IMR-90 (cell line): ENCODE measurements at regions not wholly inside any gene's neighbourhood (a gene's known extent, or its start where the extent isn't known, plus 50 kb on each side); places are given as distances from the start of the nearest gene placed in this dataset.

Source experiments
- ATAC-seq: fragments of 200-7000 bp; cut with Tn5 transposase; 2 replicates; pipeline ENCODE4 v1.9.1; 2020; ENCODE audit warnings: low read depth, mild to moderate bottlenecking, moderate library complexity
- BruUV-seq: library from RNA; stranded (reverse); fragments of 400-500 nt; replicated peaks from 2 replicates; lab custom pipeline; 2021; lab: Mats Ljungman, UMichigan
- CTCF ChIA-PET: fragments of 300-600 bp; formaldehyde crosslinking; extraction: SDS; loops from one replicate; lab custom pipeline; 2021; ENCODE audit warnings: antibody characterized with exemption; lab: Yijun Ruan, JAX
- POLR2A ChIA-PET: fragments of 300-600 bp; sonication (Branson Sonifier 250); formaldehyde crosslinking; loops from one replicate; lab custom pipeline; 2022; ENCODE audit warnings: antibody characterized with exemption; ENCODE audit not compliant: unreplicated experiment; lab: Charles Lee
- DNase-seq: peaks from one replicate; pipeline ENCODE4 v3.0.0; 2013
- H2AFZ ChIP-seq: replicated peaks from 2 replicates; pipeline ENCODE3; 2013; ENCODE audit warnings: low read length, mild to moderate bottlenecking; ENCODE audit not compliant: poor library complexity
- H2AK5ac ChIP-seq: 2 replicates; pipeline ENCODE4 v1.6.1; 2013; ENCODE audit warnings: low read depth, low read length, inconsistent platforms
- H2AK9ac ChIP-seq: replicated peaks from 2 replicates; pipeline ENCODE3; 2013; ENCODE audit warnings: mild to moderate bottlenecking, low read depth, low read length, moderate library complexity; ENCODE audit not compliant: poor library complexity
- H2BK120ac ChIP-seq: 2 replicates; pipeline ENCODE4 v1.6.1; 2013; ENCODE audit warnings: low read depth, low read length, inconsistent platforms
- H2BK15ac ChIP-seq: 3 replicates; pipeline ENCODE4 v1.6.1; 2013; ENCODE audit warnings: low read depth, low read length, inconsistent platforms
- H2BK20ac ChIP-seq: 2 replicates; pipeline ENCODE4 v1.6.1; 2013; ENCODE audit warnings: low read depth, mild to moderate bottlenecking, inconsistent platforms, low read length, moderate library complexity
- H2BK5ac ChIP-seq: 2 replicates; pipeline ENCODE4 v1.6.1; 2013; ENCODE audit warnings: mild to moderate bottlenecking, low read depth, low read length, inconsistent platforms; ENCODE audit not compliant: poor library complexity, severe bottlenecking
- H3K14ac ChIP-seq: replicated peaks from 2 replicates; pipeline ENCODE4 v1.6.1; 2013; ENCODE audit warnings: low read depth, low read length, inconsistent platforms
- H3K18ac ChIP-seq: 2 replicates; pipeline ENCODE4 v1.6.1; 2013; ENCODE audit warnings: low read depth, low read length, control low read depth
- H3K23ac ChIP-seq: 2 replicates; pipeline ENCODE4 v1.6.1; 2013; ENCODE audit warnings: low read depth, low read length, inconsistent platforms
- H3K27ac ChIP-seq: 2 replicates; pipeline ENCODE4 v1.5.1; 2013; ENCODE audit warnings: mild to moderate bottlenecking, control low read depth, low read length; ENCODE audit not compliant: insufficient read depth
- H3K27me3 ChIP-seq: 2 replicates; pipeline ENCODE4 v1.6.1; 2013; ENCODE audit warnings: low read length; ENCODE audit not compliant: control insufficient read depth, insufficient read depth
- H3K36me3 ChIP-seq: 2 replicates; pipeline ENCODE4 v1.6.1; 2013; ENCODE audit warnings: low read length, mixed read lengths; ENCODE audit not compliant: control insufficient read depth, insufficient read depth
- H3K4ac ChIP-seq: 2 replicates; pipeline ENCODE4 v1.6.1; 2013; ENCODE audit warnings: low read depth, low read length, inconsistent platforms
- H3K4me1 ChIP-seq: 2 replicates; pipeline ENCODE4 v1.6.1; 2013; ENCODE audit warnings: low read length, mixed read lengths; ENCODE audit not compliant: control insufficient read depth, insufficient read depth
- H3K4me2 ChIP-seq: 2 replicates; pipeline ENCODE4 v1.6.1; 2013; ENCODE audit warnings: low read depth, mild to moderate bottlenecking, control low read depth, low read length, moderate library complexity
- H3K4me3 ChIP-seq: 2 replicates; pipeline ENCODE4 v1.5.1; 2013; ENCODE audit warnings: low read depth, mild to moderate bottlenecking, control low read depth, low read length, moderate library complexity; ENCODE audit not compliant: insufficient read depth
- H3K56ac ChIP-seq: 2 replicates; pipeline ENCODE4 v1.6.1; 2013; ENCODE audit warnings: low read length, inconsistent platforms; ENCODE audit not compliant: insufficient read depth; ENCODE audit errors: extremely low read depth
- H3K79me1 ChIP-seq, 2 experiments: 2 replicates each; pipeline ENCODE4 v1.6.1; 2013; ENCODE audit warnings: low read length in 2 of 2, inconsistent platforms in 1 of 2, low read depth in 1 of 2
- H3K9ac ChIP-seq: 2 replicates; pipeline ENCODE4 v1.6.1; 2013; ENCODE audit warnings: low read depth, low read length, control low read depth
- H3K9me1 ChIP-seq: 2 replicates; pipeline ENCODE4 v1.6.1; 2013; ENCODE audit warnings: low read length, inconsistent platforms; ENCODE audit not compliant: insufficient read depth
- H3K9me3 ChIP-seq: 2 replicates; pipeline ENCODE4 v1.6.1; 2013; ENCODE audit warnings: low read length; ENCODE audit not compliant: control insufficient read depth, insufficient read depth
- H4K20me1 ChIP-seq: 2 replicates; pipeline ENCODE4 v1.6.1; 2013; ENCODE audit warnings: low read length, inconsistent platforms; ENCODE audit not compliant: insufficient read depth
- H4K5ac ChIP-seq: 2 replicates; pipeline ENCODE4 v1.6.1; 2013; ENCODE audit warnings: mild to moderate bottlenecking, low read depth, low read length, control low read depth
- H4K8ac ChIP-seq, 2 experiments: 2 replicates each; pipeline ENCODE4 v1.6.1; 2013; ENCODE audit warnings: low read depth in 2 of 2, low read length in 2 of 2, control low read depth in 1 of 2, inconsistent platforms in 1 of 2
- H4K91ac ChIP-seq: 2 replicates; pipeline ENCODE4 v1.6.1; 2013; ENCODE audit warnings: low read depth, low read length, inconsistent platforms; ENCODE audit not compliant: insufficient read depth
- POLR2A ChIP-seq: IDR thresholded peaks from 2 replicates; pipeline ENCODE4 v1.6.1; 2012; ENCODE audit warnings: mild to moderate bottlenecking, low read depth, low read length
- RAD21 ChIP-seq: IDR thresholded peaks from 2 replicates; pipeline ENCODE4 v1.6.1; 2012; ENCODE audit warnings: low read length, improper control_type of control experiment
- WGBS, 2 experiments: methylation state at CpG; one replicate each; pipeline versions ENCODE4 v1.1.5 to v1.1.7; 2013; ENCODE audit warnings: missing lambda C conversion rate in 2 of 2; ENCODE audit not compliant: insufficient read length in 1 of 2; ENCODE audit errors: extremely low coverage in 2 of 2; 5-methylcytosine and 5-hydroxymethylcytosine counted together
- dilution Hi-C: fragments of 300-500 bp; cut with HindIII; formaldehyde crosslinking; loops from one replicate; pipeline ENCODE4 v1.14.3; 2018; ENCODE audit warnings: low sequenced_read_pairs; ENCODE audit not compliant: unreplicated experiment
- in situ Hi-C: fragments of 300-500 bp; cut with MboI; formaldehyde crosslinking; loops from 3 replicates; pipeline ENCODE4 v1.14.3; 2019; ENCODE audit warnings: low sequenced_read_pairs, inconsistent platforms, mixed read lengths
- intact Hi-C: fragments of 100-400 bp; cut with micrococcal nuclease; formaldehyde crosslinking; loops from 2 replicates; pipeline ENCODE4 v1.10.0; 2022

- H2AK5ac ChIP-seq = no peak overlapping the region
- no peak overlapping the region for H2BK120ac ChIP-seq
- no peaks in the 10 kb centered on the region for H3K27me3 ChIP-seq
- no peaks in the 10 kb centered on the region for H3K9me1 ChIP-seq
- H3K14ac ChIP-seq = no peak overlapping the region
- no peaks in the 10 kb centered on the region for H3K36me3 ChIP-seq
- no peak overlapping the region for H3K4me2 ChIP-seq
- no peak overlapping the region for H3K18ac ChIP-seq
- H2BK15ac ChIP-seq = no peak overlapping the region
- CTCF ChIA-PET = no interaction called here
- no peak overlapping the region for H3K4ac ChIP-seq
- dilution Hi-C loops (no loop called here), intact Hi-C loops (no loop called here), in situ Hi-C loops (no loop called here)
- H3K23ac ChIP-seq = no peak overlapping the region
- no peak overlapping the region for H2BK5ac ChIP-seq
- peaks cover 64% of the 10 kb centered on the region for H3K9me3 ChIP-seq
- H3K56ac ChIP-seq = no peak overlapping the region
- no peak overlapping the region for H4K8ac ChIP-seq
- 66% methylated on average over 5 of the region's 14 CpGs; no CpG with 5 or more reads in 1 of the 2 experiments for WGBS, 2 experiments
- H4K5ac ChIP-seq = no peak overlapping the region
- TF ChIP-seq POLR2A (no peak), RAD21 (no peak)
- H3K27ac ChIP-seq = no peak overlapping the region
- H4K91ac ChIP-seq = no peak overlapping the region
- ATAC-seq = no peak
- no peak overlapping the region for H3K9ac ChIP-seq
- H4K20me1 ChIP-seq = no peaks in the 10 kb centered on the region
- no peaks in the 10 kb centered on the region for H3K79me1 ChIP-seq
- H2AK9ac ChIP-seq = no peak overlapping the region
- H3K4me3 ChIP-seq = no peak overlapping the region
- H3K4me1 ChIP-seq = no peaks in the 10 kb centered on the region
- H2BK20ac ChIP-seq = no peak overlapping the region
- POLR2A ChIA-PET = no interaction called here
- no peak for DNase-seq
- no peak overlapping the region for H2AFZ ChIP-seq
- no TSS peak for BruUV-seq
Measured at GRCh38 chr14:104290058-104290667, 151.8 kb downstream of the KIF26A start.
